GM12864 (cell line): ENCODE measurements at regions not wholly inside any gene's neighbourhood (a gene's known extent, or its start where the extent isn't known, plus 50 kb on each side); places are given as distances from the start of the nearest gene placed in this dataset.
"Not testable (repeated sequence)": the region's sequence is repeated elsewhere in the genome, so short reads cannot be mapped to it uniquely, and the experiment has no call there.

Experiments used
- DNase-seq: peaks from one replicate; pipeline ENCODE4 v3.0.0-alpha.2; 2011; ENCODE audit warnings: low read depth
- H3K4me3 ChIP-seq: 2 replicates; pipeline ENCODE4 v1.5.1; 2011; ENCODE audit warnings: mild to moderate bottlenecking, low read depth, low read length, control low read depth
- TF ChIP-seq, protein P1 (sequence below): IDR thresholded peaks from 2 replicates; pipeline ENCODE4 v1.5.1; 2011; ENCODE audit warnings: low read depth, mild to moderate bottlenecking, moderate library complexity, low read length, control low read depth, inconsistent platforms; ENCODE audit errors: missing control alignments

DNA sequence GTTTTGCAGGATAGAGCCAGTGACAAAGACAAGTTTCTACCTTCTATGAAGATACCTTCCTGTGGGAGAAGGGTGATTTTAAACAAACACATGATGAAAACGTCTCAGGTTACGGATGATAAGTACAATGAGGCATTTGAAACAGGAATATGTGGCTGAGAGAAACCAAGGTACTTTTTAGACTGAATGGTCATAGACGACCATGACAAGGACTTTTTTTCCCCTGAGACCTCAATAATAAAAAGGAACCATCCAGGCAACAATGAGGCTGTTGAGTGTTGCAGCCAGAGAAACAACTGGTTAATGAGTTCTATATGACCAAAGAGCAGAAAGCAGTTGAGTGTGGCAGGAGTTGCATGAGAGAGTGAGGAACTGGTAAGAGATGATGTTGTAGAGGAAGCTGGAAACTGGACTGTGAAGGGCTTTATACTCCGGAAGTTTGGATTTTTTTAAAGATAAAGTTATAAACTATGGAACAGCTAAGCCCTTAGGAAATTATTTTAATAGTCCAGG is 306.1 kb upstream of the CYRIA start:
- DNase-seq, result no peak
- H3K4me3 ChIP-seq, result no peak overlapping the region
- TF ChIP-seq, protein P1, sequence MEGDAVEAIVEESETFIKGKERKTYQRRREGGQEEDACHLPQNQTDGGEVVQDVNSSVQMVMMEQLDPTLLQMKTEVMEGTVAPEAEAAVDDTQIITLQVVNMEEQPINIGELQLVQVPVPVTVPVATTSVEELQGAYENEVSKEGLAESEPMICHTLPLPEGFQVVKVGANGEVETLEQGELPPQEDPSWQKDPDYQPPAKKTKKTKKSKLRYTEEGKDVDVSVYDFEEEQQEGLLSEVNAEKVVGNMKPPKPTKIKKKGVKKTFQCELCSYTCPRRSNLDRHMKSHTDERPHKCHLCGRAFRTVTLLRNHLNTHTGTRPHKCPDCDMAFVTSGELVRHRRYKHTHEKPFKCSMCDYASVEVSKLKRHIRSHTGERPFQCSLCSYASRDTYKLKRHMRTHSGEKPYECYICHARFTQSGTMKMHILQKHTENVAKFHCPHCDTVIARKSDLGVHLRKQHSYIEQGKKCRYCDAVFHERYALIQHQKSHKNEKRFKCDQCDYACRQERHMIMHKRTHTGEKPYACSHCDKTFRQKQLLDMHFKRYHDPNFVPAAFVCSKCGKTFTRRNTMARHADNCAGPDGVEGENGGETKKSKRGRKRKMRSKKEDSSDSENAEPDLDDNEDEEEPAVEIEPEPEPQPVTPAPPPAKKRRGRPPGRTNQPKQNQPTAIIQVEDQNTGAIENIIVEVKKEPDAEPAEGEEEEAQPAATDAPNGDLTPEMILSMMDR, result no peak

DNA sequence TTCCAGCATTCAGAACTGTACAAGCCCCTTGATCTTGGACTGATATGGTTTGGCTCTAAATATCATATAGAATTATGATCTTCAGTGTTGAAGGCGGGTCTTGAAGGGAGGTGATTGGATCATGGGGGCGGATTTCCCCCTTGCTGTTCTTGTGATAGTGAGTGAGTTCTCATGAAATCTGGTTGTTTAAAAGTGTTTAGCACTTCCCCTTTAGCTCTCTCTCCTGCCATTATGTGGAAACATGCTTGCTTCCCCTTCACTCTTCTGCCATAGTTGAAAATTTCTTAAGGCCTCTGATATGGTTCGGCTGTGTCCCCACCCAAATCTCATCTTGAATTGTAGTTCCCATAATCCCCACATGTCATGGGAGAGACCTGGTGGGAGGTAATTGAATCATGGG is 305.3 kb upstream of the CYRIA start:
- not testable (repeated sequence) for DNase-seq

DNA sequence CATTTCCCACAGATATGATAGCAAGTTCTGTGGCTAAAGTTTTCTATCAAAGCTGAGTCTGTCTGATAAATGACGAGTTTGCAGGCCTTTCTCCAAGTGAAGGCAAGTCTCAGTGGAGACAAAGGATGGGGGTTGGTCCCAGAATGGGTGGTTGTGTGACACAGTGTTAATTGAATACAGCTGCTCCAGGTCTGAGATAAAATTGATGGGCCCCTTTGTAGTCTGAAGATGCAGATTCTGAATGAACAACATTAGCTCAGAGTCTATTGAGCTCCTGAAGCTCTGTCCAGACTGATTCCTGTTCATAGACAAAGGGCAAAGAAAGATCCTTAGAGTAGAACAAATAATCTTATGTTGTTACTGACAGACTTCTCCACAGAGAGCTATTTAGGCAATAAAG is 296.9 kb upstream of the CYRIA start:
- TF ChIP-seq, protein P1, result no peak
- no peak for DNase-seq

More for the DNA sequence above, 305.3 kb upstream of the CYRIA start:
- not testable (repeated sequence) for H3K4me3 ChIP-seq

DNA sequence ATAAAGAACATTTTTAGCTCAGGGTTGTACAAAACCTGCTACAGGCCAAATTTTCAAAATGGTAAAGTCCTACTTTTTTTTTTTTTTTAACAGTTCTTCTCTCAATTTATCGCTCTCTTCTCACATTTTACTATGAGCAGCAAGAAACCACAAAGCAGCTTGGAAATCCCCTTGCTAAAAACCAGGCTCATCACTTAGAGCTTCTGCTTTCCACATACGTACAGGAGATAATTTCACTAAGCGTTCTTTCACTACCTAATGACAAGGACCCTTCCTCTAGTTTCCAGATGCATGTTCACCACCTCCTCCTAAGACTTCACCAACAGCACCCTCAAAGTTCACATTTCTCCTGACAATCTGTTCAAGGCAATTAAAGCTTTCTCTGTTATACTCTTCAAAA is 294.9 kb upstream of the CYRIA start:
- TF ChIP-seq, protein P1, result no peak
- H3K4me3 ChIP-seq, result no peak overlapping the region
- no peak for DNase-seq

More for the DNA sequence above, 296.9 kb upstream of the CYRIA start:
- no peak overlapping the region for H3K4me3 ChIP-seq

DNA sequence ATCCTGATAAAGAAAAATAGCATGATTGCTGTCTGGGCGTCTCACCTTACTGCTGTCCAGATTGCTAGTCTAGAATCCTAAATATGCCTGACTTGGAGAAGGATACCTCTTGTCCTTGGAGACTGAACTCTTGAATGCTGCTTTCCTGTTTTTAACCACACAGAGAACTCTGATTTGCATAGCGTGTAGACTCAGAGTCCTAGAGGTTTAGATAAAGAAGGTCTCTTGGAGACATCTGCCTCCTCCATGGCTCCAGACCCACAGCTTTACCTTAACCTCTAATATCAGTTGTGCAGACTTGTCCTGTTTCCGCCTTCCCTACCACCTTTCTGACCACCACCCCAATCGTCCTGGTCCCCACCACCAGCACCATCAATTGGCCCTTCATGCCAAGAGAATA is 292.6 kb upstream of the CYRIA start:
- no peak for DNase-seq
- TF ChIP-seq, protein P1, result no peak
- no peak overlapping the region for H3K4me3 ChIP-seq

DNA sequence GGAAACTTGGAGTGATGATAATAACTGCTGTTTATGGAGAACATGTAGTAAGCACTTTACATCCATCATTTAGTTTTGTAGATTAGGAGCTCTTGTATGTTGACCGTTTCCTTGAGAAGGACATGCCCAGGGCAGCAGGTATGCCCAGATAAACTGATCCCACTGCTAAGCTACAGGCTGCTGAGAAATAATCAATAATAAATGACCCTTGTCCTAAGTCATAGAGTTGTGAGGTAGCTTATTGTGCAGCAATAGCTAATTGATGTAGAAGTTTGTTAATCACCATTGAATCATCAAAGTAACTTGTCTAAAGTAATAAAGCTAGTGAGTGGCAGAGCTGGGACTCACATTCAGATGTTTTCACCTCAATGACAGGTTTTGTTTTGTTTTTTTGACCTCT is 287.2 kb upstream of the CYRIA start:
- DNase-seq, result no peak
- H3K4me3 ChIP-seq, result no peak overlapping the region
- TF ChIP-seq, protein P1, result no peak

DNA sequence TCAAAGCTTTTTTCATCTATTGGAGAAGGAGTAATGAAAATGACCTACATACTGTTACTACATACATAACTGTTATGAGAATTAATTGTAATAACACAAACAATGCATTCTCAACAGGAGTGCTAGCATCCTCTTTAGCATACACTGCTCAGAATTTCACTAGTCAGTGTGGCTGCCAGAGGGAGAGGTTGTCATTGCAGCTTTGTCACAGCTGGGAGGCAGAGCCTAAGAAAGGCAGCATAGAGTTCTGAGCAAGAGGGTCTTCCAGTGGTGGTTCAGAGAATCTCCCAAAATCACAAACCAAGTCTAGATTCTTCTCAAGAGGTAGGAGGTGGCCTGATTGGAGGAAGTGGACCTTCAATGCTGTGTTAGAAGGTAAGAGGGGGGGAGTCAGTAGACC is 286.7 kb upstream of the CYRIA start:
- H3K4me3 ChIP-seq, result no peak overlapping the region
- TF ChIP-seq, protein P1, result no peak
- DNase-seq, result no peak
